Right lobe of liver (tissue), 6 donors: ENCODE measurements at regions not wholly inside any gene's neighbourhood (a gene's known extent, or its start where the extent isn't known, plus 50 kb on each side); places are given as distances from the start of the nearest gene placed in this dataset.

Experiments
- ATAC-seq, 4 donors: fragments of 200-7000 bp; cut with Tn5 transposase; one replicate each; pipeline ENCODE4 v1.9.1; 2020; ENCODE audit warnings: mild to moderate bottlenecking in 4 of 4, moderate library complexity in 4 of 4
- DNase-seq, 3 donors: peaks; one replicate each; pipeline ENCODE4 v3.0.0-alpha.2; 2020
- H3K27ac ChIP-seq, 3 donors: fragments of 200-600 bp; one replicate each; pipeline ENCODE4 v1.8.0; 2022
- H3K27me3 ChIP-seq, 2 donors: fragments of 200-600 bp; one replicate each; pipeline ENCODE4 v1.8.0; 2022
- H3K36me3 ChIP-seq, 4 donors: fragments of 200-600 bp; sonication (generic) in 1 of 4; one replicate each; pipeline versions ENCODE4 v1.5.1 to v1.8.0; 2017 to 2022; ENCODE audit warnings: control low read depth in 1 of 4
- H3K4me1 ChIP-seq, 4 donors: fragments of 200-600 bp; sonication (generic) in 1 of 4; one replicate each; pipeline versions ENCODE4 v1.5.1 to v1.8.0; 2017 to 2022; ENCODE audit warnings: control low read depth in 1 of 4
- H3K4me3 ChIP-seq, 3 donors: fragments of 200-600 bp; one replicate each; pipeline ENCODE4 v1.8.0; 2022
- H3K9me3 ChIP-seq, 4 donors: fragments of 200-600 bp; sonication (generic) in 1 of 4; one replicate each; pipeline versions ENCODE4 v1.5.1 to v1.8.0; 2017 to 2022; ENCODE audit warnings: control low read depth in 1 of 4
- CTCF ChIP-seq, 4 donors: fragments of 200-600 bp in 3 of 4; fragments of 450-650 bp in 1 of 4; IDR thresholded peaks; one replicate each; pipeline versions ENCODE4 v1.5.1 to v1.8.0; 2016 to 2022; ENCODE audit warnings: antibody characterized with exemption in 4 of 4, mild to moderate bottlenecking in 2 of 4
- POLR2A ChIP-seq: fragments of 450-650 bp; IDR thresholded peaks from one replicate; pipeline ENCODE4 v1.6.1; 2017; ENCODE audit warnings: antibody characterized with exemption, mild to moderate bottlenecking
- WGBS: methylation state at CpG from one replicate; pipeline ENCODE4 v1.1.6; 2018; ENCODE audit warnings: low coverage, low lambda C conversion rate; ENCODE audit not compliant: insufficient coverage; ENCODE audit errors: missing lambda C conversion rate; 5-methylcytosine and 5-hydroxymethylcytosine counted together
- intact Hi-C, 2 donors: fragments of 100-400 bp; cut with DNase I; formaldehyde crosslinking; loops; one replicate each; pipeline versions ENCODE4 v1.11.2 to v1.14.1; 2022
- donor health status: DM: no; HTN: yes; CAD: no.
- donor health status: DM: no; HTN: no; CAD: no.
- donor health status: DM: no; HTN: no; CAD: no.
- donor health status: DM: no; HTN: yes; CAD: no.
- donor health status: DM: no; HTN: yes; CAD: no.

- DNase-seq (no peak), ATAC-seq (no peak)
- Histone ChIP-seq H3K36me3 (no peaks in the 10 kb centered on the region), H3K27ac (no peak overlapping the region), H3K4me3 (no peak overlapping the region), H3K27me3 (no peaks in the 10 kb centered on the region), H3K9me3 (no peaks in the 10 kb centered on the region), H3K4me1 (no peaks in the 10 kb centered on the region)
- intact Hi-C loops, result no loop called here
- TF ChIP-seq CTCF (IDR thresholded peaks at IDR 0.05) (no peak), POLR2A (no peak)
- WGBS, result 67% methylated on average over 4 of the region's 4 CpGs
These were observed 532.4 kb upstream of the ITGA1 start for GRCh38 chr5:52255308-52255707.

- WGBS, result 61% methylated on average over 3 of the region's 3 CpGs
- TF ChIP-seq POLR2A (no peak), CTCF (IDR thresholded peaks at IDR 0.05) (no peak)
- intact Hi-C loops, result no loop called here
- Histone ChIP-seq H3K27me3 (no peaks in the 10 kb centered on the region), H3K36me3 (no peaks in the 10 kb centered on the region), H3K4me3 (no peak overlapping the region), H3K4me1 (no peaks in the 10 kb centered on the region), H3K9me3 (no peaks in the 10 kb centered on the region), H3K27ac (no peak overlapping the region)
- ATAC-seq (no peak), DNase-seq (no peak)
These were observed 524.9 kb upstream of the ITGA1 start for GRCh38 chr5:52262844-52263243.

- Histone ChIP-seq H3K27ac (no peak overlapping the region), H3K27me3 (no peaks in the 10 kb centered on the region), H3K4me1 (no peaks in the 10 kb centered on the region), H3K9me3 (no peaks in the 10 kb centered on the region), H3K36me3 (no peaks in the 10 kb centered on the region), H3K4me3 (no peak overlapping the region)
- ATAC-seq (no peak), DNase-seq (no peak)
- intact Hi-C loops, result no loop called here
- 88% methylated on average over 1 of the region's 1 CpG for WGBS
- TF ChIP-seq POLR2A (no peak), CTCF (IDR thresholded peaks at IDR 0.05) (no peak)
These were observed 518.3 kb upstream of the ITGA1 start for GRCh38 chr5:52269401-52269800.

- Histone ChIP-seq H3K27ac (no peak overlapping the region), H3K9me3 (no peaks in the 10 kb centered on the region), H3K27me3 (no peaks in the 10 kb centered on the region), H3K4me1 (no peaks in the 10 kb centered on the region), H3K4me3 (no peak overlapping the region), H3K36me3 (no peaks in the 10 kb centered on the region)
- ATAC-seq (no peak), DNase-seq (no peak)
- intact Hi-C loops, result no loop called here
- whole genome bisulfite sequencing, result 54% methylated on average over 4 of the region's 4 CpGs
- TF ChIP-seq CTCF (IDR thresholded peaks at IDR 0.05) (no peak), POLR2A (no peak)
These were observed 517.9 kb upstream of the ITGA1 start for GRCh38 chr5:52269859-52270258.

GRCh38 chr5:52275639-52276038 is 512.1 kb upstream of the ITGA1 start:
- Histone ChIP-seq H3K27ac (no peak overlapping the region), H3K36me3 (no peaks in the 10 kb centered on the region), H3K4me1 (no peaks in the 10 kb centered on the region), H3K9me3 (no peaks in the 10 kb centered on the region), H3K27me3 (no peaks in the 10 kb centered on the region), H3K4me3 (no peak overlapping the region)
- DNase-seq (no peak), ATAC-seq (no peak)
- intact Hi-C loops, result no loop called here
- TF ChIP-seq CTCF (IDR thresholded peaks at IDR 0.05) (no peak), POLR2A (no peak)
